AG09309 (cell line): ENCODE measurements at regions not wholly inside any gene's neighbourhood (a gene's known extent, or its start where the extent isn't known, plus 50 kb on each side); places are given as distances from the start of the nearest gene placed in this dataset.

ENCODE experiments used
- DNase-seq: peaks from one replicate; pipeline ENCODE4 v3.0.0-alpha.2; 2010; ENCODE audit warnings: low read depth
- H3K4me3 ChIP-seq: 2 replicates; pipeline ENCODE4 v1.5.1; 2011; ENCODE audit warnings: mild to moderate bottlenecking, low read depth, low read length, moderate library complexity; ENCODE audit not compliant: control insufficient read depth
- TF ChIP-seq, protein P1 (sequence below): IDR thresholded peaks from 2 replicates; pipeline ENCODE4 v1.5.1; 2011; ENCODE audit warnings: mild to moderate bottlenecking, low read depth, low read length, inconsistent platforms; ENCODE audit not compliant: insufficient read depth, control insufficient read depth; ENCODE audit errors: missing control alignments

DNA sequence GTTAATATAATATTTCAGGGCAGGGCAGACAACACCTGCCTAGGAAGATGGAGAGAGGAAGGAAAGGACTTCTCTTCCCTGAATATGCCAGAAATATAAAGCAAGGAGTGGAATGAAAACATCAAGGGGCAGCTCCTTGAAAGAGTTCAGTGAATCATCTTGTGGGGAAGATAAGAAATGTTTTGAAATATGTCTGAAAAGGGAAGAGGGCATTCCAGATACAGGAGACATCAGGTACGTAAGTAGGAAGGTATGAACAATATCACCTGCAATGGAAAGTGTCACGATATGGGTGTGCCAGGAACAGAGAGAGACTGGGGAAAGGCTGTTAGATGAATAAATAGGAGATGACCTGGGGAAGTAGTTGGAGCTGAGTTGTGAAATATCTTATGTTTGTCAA is 75.8 kb upstream of the WDR72 start:
- no peak overlapping the region for H3K4me3 ChIP-seq
- TF ChIP-seq, protein P1, sequence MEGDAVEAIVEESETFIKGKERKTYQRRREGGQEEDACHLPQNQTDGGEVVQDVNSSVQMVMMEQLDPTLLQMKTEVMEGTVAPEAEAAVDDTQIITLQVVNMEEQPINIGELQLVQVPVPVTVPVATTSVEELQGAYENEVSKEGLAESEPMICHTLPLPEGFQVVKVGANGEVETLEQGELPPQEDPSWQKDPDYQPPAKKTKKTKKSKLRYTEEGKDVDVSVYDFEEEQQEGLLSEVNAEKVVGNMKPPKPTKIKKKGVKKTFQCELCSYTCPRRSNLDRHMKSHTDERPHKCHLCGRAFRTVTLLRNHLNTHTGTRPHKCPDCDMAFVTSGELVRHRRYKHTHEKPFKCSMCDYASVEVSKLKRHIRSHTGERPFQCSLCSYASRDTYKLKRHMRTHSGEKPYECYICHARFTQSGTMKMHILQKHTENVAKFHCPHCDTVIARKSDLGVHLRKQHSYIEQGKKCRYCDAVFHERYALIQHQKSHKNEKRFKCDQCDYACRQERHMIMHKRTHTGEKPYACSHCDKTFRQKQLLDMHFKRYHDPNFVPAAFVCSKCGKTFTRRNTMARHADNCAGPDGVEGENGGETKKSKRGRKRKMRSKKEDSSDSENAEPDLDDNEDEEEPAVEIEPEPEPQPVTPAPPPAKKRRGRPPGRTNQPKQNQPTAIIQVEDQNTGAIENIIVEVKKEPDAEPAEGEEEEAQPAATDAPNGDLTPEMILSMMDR = no peak
- DNase-seq = no peak

DNA sequence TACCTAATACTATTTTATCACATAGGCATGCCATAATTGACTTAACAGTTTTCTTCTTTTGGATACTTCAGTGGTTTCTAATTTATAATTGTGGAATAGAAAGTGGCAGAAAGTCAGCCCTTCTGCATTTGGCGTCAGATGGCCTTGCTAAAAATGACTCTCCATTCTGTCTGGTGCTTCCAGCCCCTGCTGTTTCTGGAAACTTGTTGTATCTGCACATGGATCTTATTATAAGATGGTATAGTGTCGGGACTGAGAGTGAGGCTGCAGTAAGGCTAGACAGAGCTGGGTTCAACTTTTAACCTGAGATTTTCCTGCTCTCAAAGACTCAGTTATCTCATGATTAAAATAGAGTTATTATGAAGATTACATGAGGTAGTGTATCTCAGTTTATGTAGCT is 74.8 kb upstream of the WDR72 start:
- TF ChIP-seq, protein P1 = no peak
- no peak overlapping the region for H3K4me3 ChIP-seq
- DNase-seq = no peak

- TF ChIP-seq, protein P1 = no peak
- no peak overlapping the region for H3K4me3 ChIP-seq
- DNase-seq = no peak
These were observed 73.7 kb upstream of the WDR72 start for GRCh38 chr15:53833134-53833624.

GRCh38 chr15:53831907-53832770 is 72.7 kb upstream of the WDR72 start:
- H3K4me3 ChIP-seq = no peak overlapping the region

GRCh38 chr15:53830707-53831386 is 71.4 kb upstream of the WDR72 start:
- no peak overlapping the region for H3K4me3 ChIP-seq
- DNase-seq = no peak
- TF ChIP-seq, protein P1 = no peak

More at GRCh38 chr15:53831907-53832770, 72.7 kb upstream of the WDR72 start:
- TF ChIP-seq, protein P1 = no peak
- no peak for DNase-seq

DNA sequence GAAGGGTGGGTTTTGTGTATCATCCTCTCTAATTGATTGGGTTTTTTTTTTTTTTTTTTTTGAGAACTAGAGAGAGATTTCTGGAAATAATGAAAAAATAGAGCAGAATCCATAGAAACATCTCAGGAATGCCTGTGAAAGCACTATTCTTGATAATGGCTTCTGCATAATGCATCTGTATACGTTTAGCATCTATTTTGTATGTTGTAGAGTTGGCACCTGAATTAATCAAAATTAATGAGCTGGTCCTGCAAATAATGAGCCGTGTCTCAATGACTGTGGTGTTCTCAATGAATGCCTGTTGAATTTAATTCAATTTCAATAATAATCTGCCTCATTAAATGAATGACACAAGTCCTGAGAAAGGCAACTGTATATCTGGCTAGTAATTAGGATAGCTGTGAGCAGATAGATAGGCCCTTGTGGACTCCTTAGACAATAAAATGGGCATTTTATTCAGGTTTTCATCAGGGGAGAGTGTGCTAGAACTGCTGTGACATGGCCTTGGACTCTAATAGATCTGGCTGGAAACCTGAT is 70.5 kb upstream of the WDR72 start:
- H3K4me3 ChIP-seq = no peak overlapping the region
- TF ChIP-seq, protein P1 = no peak
- no peak for DNase-seq
